NCI-H345 treated with DMSO at 0.1 percent for 48 hours (cell line): ENCODE measurements at regions not wholly inside any gene's neighbourhood (a gene's known extent, or its start where the extent isn't known, plus 50 kb on each side); places are given as distances from the start of the nearest gene placed in this dataset.
"Not testable (repeated sequence)": the region's sequence is repeated elsewhere in the genome, so short reads cannot be mapped to it uniquely, and the experiment has no call there.

Experiments used
- DNase-seq: peaks from one replicate; lab custom pipeline; 2025; ENCODE audit not compliant: unreplicated experiment; lab: John Stamatoyannopoulos, UW

- no peak for DNase-seq
Measured at GRCh38 chr9:30127371-30127770, 2257.1 kb upstream of the ACO1 start.

GRCh38 chr9:30140407-30140806, 2244.0 kb upstream of the ACO1 start:
- DNase-seq = no peak

- DNase-seq = no peak
Measured at GRCh38 chr9:30160570-30160969, 2223.9 kb upstream of the ACO1 start.

- DNase-seq = no peak
Measured at GRCh38 chr9:30172206-30172605, 2212.2 kb upstream of the ACO1 start.

- no peak for DNase-seq
Measured at GRCh38 chr9:30178610-30179009, 2205.8 kb upstream of the ACO1 start.

- DNase-seq = no peak
Measured at GRCh38 chr9:30193421-30193820, 2191.0 kb upstream of the ACO1 start.

GRCh38 chr9:30196941-30197340, 2187.5 kb upstream of the ACO1 start:
- no peak for DNase-seq

GRCh38 chr9:30197453-30197852, 2187.0 kb upstream of the ACO1 start:
- DNase-seq = no peak

GRCh38 chr9:30197954-30198353, 2186.5 kb upstream of the ACO1 start:
- no peak for DNase-seq

GRCh38 chr9:30198463-30199309, 2185.8 kb upstream of the ACO1 start:
- no peak for DNase-seq

- no peak for DNase-seq
Measured at GRCh38 chr9:30201024-30201423, 2183.4 kb upstream of the ACO1 start.

GRCh38 chr9:30235068-30235467, 2149.4 kb upstream of the ACO1 start:
- DNase-seq = no peak

GRCh38 chr9:30235564-30235963, 2148.9 kb upstream of the ACO1 start:
- no peak for DNase-seq

GRCh38 chr9:30239878-30240277, 2144.6 kb upstream of the ACO1 start:
- no peak for DNase-seq

- no peak for DNase-seq
Measured at GRCh38 chr9:30243467-30243866, 2141.0 kb upstream of the ACO1 start.

GRCh38 chr9:30244877-30245276, 2139.6 kb upstream of the ACO1 start:
- DNase-seq = no peak

GRCh38 chr9:30250872-30251271, 2133.6 kb upstream of the ACO1 start:
- DNase-seq = no peak

- no peak for DNase-seq
Measured at GRCh38 chr9:30258094-30258493, 2126.3 kb upstream of the ACO1 start.

GRCh38 chr9:30280229-30280900, 2104.1 kb upstream of the ACO1 start:
- no peak for DNase-seq

GRCh38 chr9:30289435-30289834, 2095.0 kb upstream of the ACO1 start:
- DNase-seq = no peak

- not testable (repeated sequence) for DNase-seq
Measured at GRCh38 chr9:30292026-30292425, 2092.4 kb upstream of the ACO1 start.

GRCh38 chr9:30293231-30293630, 2091.2 kb upstream of the ACO1 start:
- DNase-seq = no peak
